ENCODE measurements at regions not wholly inside any gene's neighbourhood (a gene's known extent, or its start where the extent isn't known, plus 50 kb on each side); places are given as distances from the start of the nearest gene placed in this dataset.

DNA sequence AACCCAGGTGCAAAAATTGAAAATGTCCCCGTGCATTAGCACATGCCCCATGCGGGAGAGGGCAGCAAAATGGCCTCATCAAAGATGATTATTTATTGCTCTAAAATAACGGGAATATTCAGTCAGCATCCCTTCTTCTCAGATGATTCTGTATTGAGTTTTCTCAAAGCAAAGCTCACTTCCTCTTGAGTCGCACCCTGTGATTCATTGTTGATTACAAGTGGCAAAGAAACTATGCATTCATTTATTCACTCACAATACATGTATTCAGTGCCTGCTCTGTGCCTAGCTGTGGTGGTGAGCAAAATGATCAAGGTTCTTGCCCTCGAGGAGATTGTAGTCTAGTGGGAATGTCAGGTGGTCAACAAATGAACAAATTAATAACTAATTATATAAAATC lies 226.0 kb upstream of the KAZN start:
- TF ChIP-seq POLR2AphosphoS5 (IDR thresholded peaks at IDR 0.05) (no peak), POLR2A (IDR thresholded peaks at IDR 0.05) (no peak)
- TF ChIP-seq, protein P1, sequence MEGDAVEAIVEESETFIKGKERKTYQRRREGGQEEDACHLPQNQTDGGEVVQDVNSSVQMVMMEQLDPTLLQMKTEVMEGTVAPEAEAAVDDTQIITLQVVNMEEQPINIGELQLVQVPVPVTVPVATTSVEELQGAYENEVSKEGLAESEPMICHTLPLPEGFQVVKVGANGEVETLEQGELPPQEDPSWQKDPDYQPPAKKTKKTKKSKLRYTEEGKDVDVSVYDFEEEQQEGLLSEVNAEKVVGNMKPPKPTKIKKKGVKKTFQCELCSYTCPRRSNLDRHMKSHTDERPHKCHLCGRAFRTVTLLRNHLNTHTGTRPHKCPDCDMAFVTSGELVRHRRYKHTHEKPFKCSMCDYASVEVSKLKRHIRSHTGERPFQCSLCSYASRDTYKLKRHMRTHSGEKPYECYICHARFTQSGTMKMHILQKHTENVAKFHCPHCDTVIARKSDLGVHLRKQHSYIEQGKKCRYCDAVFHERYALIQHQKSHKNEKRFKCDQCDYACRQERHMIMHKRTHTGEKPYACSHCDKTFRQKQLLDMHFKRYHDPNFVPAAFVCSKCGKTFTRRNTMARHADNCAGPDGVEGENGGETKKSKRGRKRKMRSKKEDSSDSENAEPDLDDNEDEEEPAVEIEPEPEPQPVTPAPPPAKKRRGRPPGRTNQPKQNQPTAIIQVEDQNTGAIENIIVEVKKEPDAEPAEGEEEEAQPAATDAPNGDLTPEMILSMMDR (IDR thresholded peaks at IDR 0.05), result no peak
